Activated T-helper 2 cell treated with anti-CD3 and anti-CD28 coated beads, Interferon-gamma antibody, Interleukin-2, Interleukin-4, amounts not matched to agents 10 μg/mL and 5 μg/mL and 100 μg/mL, durations not matched to agents 14 hours and 24 hours and 36 hours (primary cell): ENCODE measurements at regions not wholly inside any gene's neighbourhood (a gene's known extent, or its start where the extent isn't known, plus 50 kb on each side); places are given as distances from the start of the nearest gene placed in this dataset.

ENCODE experiments used
- DNase-seq: peaks from one replicate; pipeline ENCODE4 v3.0.0; 2021; ENCODE audit warnings: low spot score
- H3K27ac Mint-ChIP-seq: one replicate; pipeline ENCODE4 v1.8.0; 2021; ENCODE audit warnings: mixed read lengths
- H3K27me3 Mint-ChIP-seq: one replicate; pipeline ENCODE4 v1.8.0; 2021; ENCODE audit warnings: low read depth, mixed read lengths
- H3K36me3 Mint-ChIP-seq: one replicate; pipeline ENCODE4 v1.8.0; 2021; ENCODE audit warnings: low read depth, mixed read lengths
- H3K4me1 Mint-ChIP-seq: one replicate; pipeline ENCODE4 v1.8.0; 2021; ENCODE audit warnings: low read depth, mixed read lengths
- H3K4me3 Mint-ChIP-seq: one replicate; pipeline ENCODE4 v1.8.0; 2021; ENCODE audit warnings: low read depth, mild to moderate bottlenecking, moderate library complexity, mixed read lengths
- H3K9me3 Mint-ChIP-seq: one replicate; pipeline ENCODE4 v1.8.0; 2021; ENCODE audit warnings: mixed read lengths
- intact Hi-C: fragments of 100-400 bp; cut with micrococcal nuclease; formaldehyde crosslinking; loops from one replicate; pipeline ENCODE4 v1.15.1; 2023

- H3K4me1 Mint-ChIP-seq, result no peaks in the 10 kb centered on the region
- H3K27ac Mint-ChIP-seq, result no peak overlapping the region
- intact Hi-C loops, result no loop called here
- no peaks in the 10 kb centered on the region for H3K27me3 Mint-ChIP-seq
- no peaks in the 10 kb centered on the region for H3K9me3 Mint-ChIP-seq
- H3K4me3 Mint-ChIP-seq, result no peak overlapping the region
- H3K36me3 Mint-ChIP-seq, result no peaks in the 10 kb centered on the region
- no peak for DNase-seq
Measured at GRCh38 chr22:27389727-27390075, 411.9 kb downstream of the MN1 start.

GRCh38 chr22:27391092-27391770 is 410.3 kb downstream of the MN1 start:
- Mint-ChIP-seq H3K27me3 (no peaks in the 10 kb centered on the region), H3K4me3 (no peak overlapping the region), H3K27ac (no peak overlapping the region), H3K36me3 (no peaks in the 10 kb centered on the region), H3K4me1 (no peaks in the 10 kb centered on the region), H3K9me3 (no peaks in the 10 kb centered on the region)
- no peak for DNase-seq
- intact Hi-C loops, result no loop called here

GRCh38 chr22:27393371-27393770 is 408.2 kb downstream of the MN1 start:
- intact Hi-C loops, result no loop called here
- no peaks in the 10 kb centered on the region for H3K4me1 Mint-ChIP-seq
- H3K4me3 Mint-ChIP-seq, result no peak overlapping the region
- no peaks in the 10 kb centered on the region for H3K27me3 Mint-ChIP-seq
- no peak for DNase-seq
- no peaks in the 10 kb centered on the region for H3K36me3 Mint-ChIP-seq
- H3K9me3 Mint-ChIP-seq, result no peaks in the 10 kb centered on the region
- no peak overlapping the region for H3K27ac Mint-ChIP-seq

- H3K9me3 Mint-ChIP-seq, result no peaks in the 10 kb centered on the region
- no peaks in the 10 kb centered on the region for H3K4me1 Mint-ChIP-seq
- no peak for DNase-seq
- no peak overlapping the region for H3K27ac Mint-ChIP-seq
- H3K36me3 Mint-ChIP-seq, result no peaks in the 10 kb centered on the region
- no peak overlapping the region for H3K4me3 Mint-ChIP-seq
- intact Hi-C loops, result no loop called here
- no peaks in the 10 kb centered on the region for H3K27me3 Mint-ChIP-seq
Measured at GRCh38 chr22:27394806-27395404, 406.7 kb downstream of the MN1 start.

GRCh38 chr22:27397036-27397953 is 404.3 kb downstream of the MN1 start:
- no peak for DNase-seq
- peaks cover 3% of the 10 kb centered on the region for H3K9me3 Mint-ChIP-seq
- H3K4me3 Mint-ChIP-seq, result no peak overlapping the region
- H3K27ac Mint-ChIP-seq, result no peak overlapping the region
- intact Hi-C loops, result no loop called here
- no peaks in the 10 kb centered on the region for H3K27me3 Mint-ChIP-seq
- no peaks in the 10 kb centered on the region for H3K36me3 Mint-ChIP-seq
- H3K4me1 Mint-ChIP-seq, result no peaks in the 10 kb centered on the region

GRCh38 chr22:27397954-27398342 is 403.6 kb downstream of the MN1 start:
- no peak overlapping the region for H3K27ac Mint-ChIP-seq
- H3K4me1 Mint-ChIP-seq, result no peaks in the 10 kb centered on the region
- no peak for DNase-seq
- H3K4me3 Mint-ChIP-seq, result no peak overlapping the region
- H3K9me3 Mint-ChIP-seq, result peaks cover 3% of the 10 kb centered on the region
- no peaks in the 10 kb centered on the region for H3K27me3 Mint-ChIP-seq
- H3K36me3 Mint-ChIP-seq, result no peaks in the 10 kb centered on the region
- intact Hi-C loops, result no loop called here

- Mint-ChIP-seq H3K4me1 (no peaks in the 10 kb centered on the region), H3K36me3 (no peaks in the 10 kb centered on the region), H3K27ac (no peak overlapping the region), H3K9me3 (peaks cover 3% of the 10 kb centered on the region), H3K27me3 (no peaks in the 10 kb centered on the region), H3K4me3 (no peak overlapping the region)
- no peak for DNase-seq
- intact Hi-C loops, result no loop called here
Measured at GRCh38 chr22:27399161-27399560, 402.4 kb downstream of the MN1 start.

GRCh38 chr22:27400811-27401210 is 400.7 kb downstream of the MN1 start:
- Mint-ChIP-seq H3K36me3 (no peaks in the 10 kb centered on the region), H3K4me3 (no peak overlapping the region), H3K4me1 (no peaks in the 10 kb centered on the region), H3K9me3 (peaks cover 3% of the 10 kb centered on the region), H3K27me3 (no peaks in the 10 kb centered on the region), H3K27ac (no peak overlapping the region)
- intact Hi-C loops, result no loop called here
- DNase-seq, result no peak

GRCh38 chr22:27401321-27401720 is 400.2 kb downstream of the MN1 start:
- no peak for DNase-seq
- H3K4me3 Mint-ChIP-seq, result no peak overlapping the region
- no peaks in the 10 kb centered on the region for H3K27me3 Mint-ChIP-seq
- intact Hi-C loops, result no loop called here
- no peaks in the 10 kb centered on the region for H3K4me1 Mint-ChIP-seq
- no peak overlapping the region for H3K27ac Mint-ChIP-seq
- peaks cover 3% of the 10 kb centered on the region for H3K9me3 Mint-ChIP-seq
- H3K36me3 Mint-ChIP-seq, result no peaks in the 10 kb centered on the region

- intact Hi-C loops, result no loop called here
- Mint-ChIP-seq H3K4me1 (no peaks in the 10 kb centered on the region), H3K27me3 (no peaks in the 10 kb centered on the region), H3K36me3 (no peaks in the 10 kb centered on the region), H3K9me3 (peaks cover 3% of the 10 kb centered on the region), H3K4me3 (no peak overlapping the region), H3K27ac (no peak overlapping the region)
- no peak for DNase-seq
Measured at GRCh38 chr22:27404441-27404840, 397.1 kb downstream of the MN1 start.

GRCh38 chr22:27405672-27406388 is 395.7 kb downstream of the MN1 start:
- H3K36me3 Mint-ChIP-seq, result no peaks in the 10 kb centered on the region
- intact Hi-C loops, result no loop called here
- DNase-seq, result peak; percentile 10

GRCh38 chr22:27406389-27406861 is 395.1 kb downstream of the MN1 start:
- H3K4me1 Mint-ChIP-seq, result no peaks in the 10 kb centered on the region
- no peak overlapping the region for H3K27ac Mint-ChIP-seq
- intact Hi-C loops, result no loop called here
- no peaks in the 10 kb centered on the region for H3K27me3 Mint-ChIP-seq
- peaks cover 3% of the 10 kb centered on the region for H3K9me3 Mint-ChIP-seq
- no peaks in the 10 kb centered on the region for H3K36me3 Mint-ChIP-seq
- no peak for DNase-seq
- H3K4me3 Mint-ChIP-seq, result no peak overlapping the region

More at GRCh38 chr22:27405672-27406388, 395.7 kb downstream of the MN1 start:
- H3K4me3 Mint-ChIP-seq, result no peak overlapping the region
- H3K4me1 Mint-ChIP-seq, result no peaks in the 10 kb centered on the region
- H3K27ac Mint-ChIP-seq, result no peak overlapping the region
- H3K9me3 Mint-ChIP-seq, result peaks cover 3% of the 10 kb centered on the region
- no peaks in the 10 kb centered on the region for H3K27me3 Mint-ChIP-seq
